ENCODE measurements at regions not wholly inside any gene's neighbourhood (a gene's known extent, or its start where the extent isn't known, plus 50 kb on each side); places are given as distances from the start of the nearest gene placed in this dataset.

DNA sequence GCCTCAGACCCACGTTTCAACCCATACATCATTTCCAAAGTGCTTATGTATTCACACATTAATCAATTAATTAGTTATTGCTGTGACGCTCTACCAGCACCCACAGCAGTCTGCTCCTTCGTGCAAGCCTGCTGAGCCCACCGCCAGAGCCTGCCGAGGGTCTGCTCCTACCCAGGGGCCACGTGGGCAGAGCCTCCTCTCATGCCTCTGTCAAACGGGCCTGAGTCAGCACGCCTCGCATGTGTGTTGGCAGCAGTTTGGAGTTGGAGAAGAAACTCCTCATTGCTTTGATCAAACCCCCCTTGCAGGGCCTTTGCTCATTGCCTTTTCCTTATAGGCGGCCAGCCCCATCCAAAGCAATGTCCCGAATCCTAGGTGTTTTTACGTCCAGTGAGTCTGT, 256.2 kb upstream of the IRX4 start:
- Histone ChIP-seq H3K9ac (replicated peaks in 1 of 4; ENCODE audit: extremely low read depth in 1 of 4, low read depth in 3 of 4, low read length in 3 of 4) (no peak overlapping the region), H4K8ac (ENCODE audit: extremely low read depth, insufficient read depth, low read length) (no peak overlapping the region), H3K4me1 (replicated peaks in 1 of 4; ENCODE audit: control insufficient read depth in 3 of 4, insufficient read depth in 4 of 4, low read length in 3 of 4) (no peaks in the 10 kb centered on the region), H4K20me1 (replicated peaks in 1 of 2; ENCODE audit: control insufficient read depth in 1 of 2, insufficient read depth in 2 of 2, low read length in 2 of 2) (no peaks in the 10 kb centered on the region), H3K56ac (replicated peaks; ENCODE audit: insufficient read length, low read depth, low read length) (no peak overlapping the region), H4K5ac (ENCODE audit: insufficient read length, low read depth, low read length) (no peak overlapping the region), H3K23ac (ENCODE audit: insufficient read length) (no peak overlapping the region), H2AFZ (ENCODE audit: low read length) (no peak overlapping the region), H2BK120ac (replicated peaks; ENCODE audit: low read depth, low read length) (no peak overlapping the region), H3K36me3 (ENCODE audit: control insufficient read depth in 2 of 4, insufficient read depth in 4 of 4, low read length in 3 of 4) (no peaks in the 10 kb centered on the region), H4K91ac (replicated peaks; ENCODE audit: insufficient read length, low read length) (no peak overlapping the region), H3K23me2 (ENCODE audit: low read depth, low read length) (no peaks in the 10 kb centered on the region), H2AK5ac (ENCODE audit: low read depth, low read length) (no peak overlapping the region), H3K18ac (ENCODE audit: extremely low read depth, low read length) (no peak overlapping the region), H3K27me3 (replicated peaks in 1 of 4; ENCODE audit: control insufficient read depth in 3 of 4, extremely low read depth in 1 of 4, insufficient read depth in 3 of 4, low read length in 3 of 4) (no peaks in the 10 kb centered on the region), H3K27ac (ENCODE audit: low read depth, low read length) (no peak overlapping the region), H3K9me3 (ENCODE audit: insufficient read depth in 2 of 2, low read depth in 1 of 2, low read length in 1 of 2) (peaks cover 0 to 2% of the 10 kb centered on the region in 2 experiments; a peak in 1 of 4 replicates), H3K4me3 (ENCODE audit: extremely low read depth in 1 of 4, insufficient read depth in 2 of 4, low read depth in 3 of 4, low read length in 4 of 4) (no peak overlapping the region), H2BK15ac (ENCODE audit: low read length) (no peak overlapping the region), H2BK20ac (ENCODE audit: low read length) (no peak overlapping the region), H3K14ac (ENCODE audit: insufficient read length) (no peak overlapping the region), H3K4me2 (ENCODE audit: insufficient read depth in 1 of 2, low read depth in 2 of 2, low read length in 2 of 2) (no peak overlapping the region), H2BK5ac (ENCODE audit: low read depth, low read length) (no peak overlapping the region), H3K79me1 (ENCODE audit: low read depth, low read length) (no peaks in the 10 kb centered on the region), H2BK12ac (ENCODE audit: low read depth, low read length) (no peak overlapping the region), H3K4ac (replicated peaks; ENCODE audit: insufficient read length, low read depth, low read length) (no peak overlapping the region), H3K79me2 (ENCODE audit: control insufficient read depth in 1 of 2, insufficient read depth in 2 of 2, low read length in 2 of 2) (no peaks in the 10 kb centered on the region)
- FAIRE-seq, result no peak
- ChIA-PET CTCF (ENCODE audit: partially characterized antibody) (interaction anchor here (0.6 kb wide), 1 partner anchor 47 kb away, joined by 6 read pairs; no protein-coding TSS in a partner anchor), POLR2A (ENCODE audit: partially characterized antibody) (no interaction called here)
- no peak for TF ChIP-seq SP4 (IDR thresholded peaks at IDR 0.05; ENCODE audit: low read length)
- TF ChIP-seq SIRT6 (IDR thresholded peaks at IDR 0.05; ENCODE audit: low read length), result no peak
- no peak for TF ChIP-seq KDM4A (IDR thresholded peaks at IDR 0.05; ENCODE audit: low read depth, low read length, severe bottlenecking)
- TF ChIP-seq TAF7 (optimal IDR thresholded peaks at IDR 0.05; ENCODE audit: borderline replicate concordance, low read depth, low read length), result no peak
- TF ChIP-seq, protein P1, sequence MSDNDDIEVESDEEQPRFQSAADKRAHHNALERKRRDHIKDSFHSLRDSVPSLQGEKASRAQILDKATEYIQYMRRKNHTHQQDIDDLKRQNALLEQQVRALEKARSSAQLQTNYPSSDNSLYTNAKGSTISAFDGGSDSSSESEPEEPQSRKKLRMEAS (IDR thresholded peaks at IDR 0.05), result no peak
- TF ChIP-seq RBBP5 (IDR thresholded peaks at IDR 0.05; ENCODE audit: borderline replicate concordance, low read depth, low read length), result no peak
- TF ChIP-seq, protein P2, sequence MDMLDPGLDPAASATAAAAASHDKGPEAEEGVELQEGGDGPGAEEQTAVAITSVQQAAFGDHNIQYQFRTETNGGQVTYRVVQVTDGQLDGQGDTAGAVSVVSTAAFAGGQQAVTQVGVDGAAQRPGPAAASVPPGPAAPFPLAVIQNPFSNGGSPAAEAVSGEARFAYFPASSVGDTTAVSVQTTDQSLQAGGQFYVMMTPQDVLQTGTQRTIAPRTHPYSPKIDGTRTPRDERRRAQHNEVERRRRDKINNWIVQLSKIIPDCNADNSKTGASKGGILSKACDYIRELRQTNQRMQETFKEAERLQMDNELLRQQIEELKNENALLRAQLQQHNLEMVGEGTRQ (IDR thresholded peaks at IDR 0.05; ENCODE audit: low read length), result no peak
- no peak for TF ChIP-seq HDAC6 (IDR thresholded peaks at IDR 0.05; ENCODE audit: low read depth, low read length)
- no peak for TF ChIP-seq ZNF274 (IDR thresholded peaks at IDR 0.05; ENCODE audit: borderline replicate concordance, extremely low read depth, low read length)
- no peak for TF ChIP-seq BCL11A (IDR thresholded peaks at IDR 0.05; ENCODE audit: low read depth in 2 of 2, low read length in 2 of 2)
- 89% methylated on average over 12 of the region's 12 CpGs; no CpG with 5 or more reads in 1 of the 2 experiments for WGBS, 2 experiments (ENCODE audit: extremely low coverage in 1 of 2, insufficient coverage in 1 of 2, insufficient read length in 1 of 2, insufficient replicate concordance in 2 of 2, low coverage in 1 of 2, low lambda C conversion rate in 2 of 2, missing lambda C conversion rate in 1 of 2)
- DNase-seq (ENCODE audit: low read depth in 1 of 2, low spot score in 2 of 2), result no peak

Measured in H1 (cell line).